ENCODE measurements at regions not wholly inside any gene's neighbourhood (a gene's known extent, or its start where the extent isn't known, plus 50 kb on each side); places are given as distances from the start of the nearest gene placed in this dataset.

GRCh38 chr2:12592296-12592695 lies 124.4 kb upstream of the TRIB2 start:
- H3K36me3 ChIP-seq (replicated peaks in 1 of 2) = no peaks in the 10 kb centered on the region
- H3K4me3 ChIP-seq = no peak overlapping the region
- 86 to 89% (median 88%) methylated on average over 3 of the region's 3 CpGs for WGBS, 4 donors
- DNase-seq = no peak
- TF ChIP-seq POLR2A (IDR thresholded peaks at IDR 0.05) = no peak
- TF ChIP-seq, protein P1, sequence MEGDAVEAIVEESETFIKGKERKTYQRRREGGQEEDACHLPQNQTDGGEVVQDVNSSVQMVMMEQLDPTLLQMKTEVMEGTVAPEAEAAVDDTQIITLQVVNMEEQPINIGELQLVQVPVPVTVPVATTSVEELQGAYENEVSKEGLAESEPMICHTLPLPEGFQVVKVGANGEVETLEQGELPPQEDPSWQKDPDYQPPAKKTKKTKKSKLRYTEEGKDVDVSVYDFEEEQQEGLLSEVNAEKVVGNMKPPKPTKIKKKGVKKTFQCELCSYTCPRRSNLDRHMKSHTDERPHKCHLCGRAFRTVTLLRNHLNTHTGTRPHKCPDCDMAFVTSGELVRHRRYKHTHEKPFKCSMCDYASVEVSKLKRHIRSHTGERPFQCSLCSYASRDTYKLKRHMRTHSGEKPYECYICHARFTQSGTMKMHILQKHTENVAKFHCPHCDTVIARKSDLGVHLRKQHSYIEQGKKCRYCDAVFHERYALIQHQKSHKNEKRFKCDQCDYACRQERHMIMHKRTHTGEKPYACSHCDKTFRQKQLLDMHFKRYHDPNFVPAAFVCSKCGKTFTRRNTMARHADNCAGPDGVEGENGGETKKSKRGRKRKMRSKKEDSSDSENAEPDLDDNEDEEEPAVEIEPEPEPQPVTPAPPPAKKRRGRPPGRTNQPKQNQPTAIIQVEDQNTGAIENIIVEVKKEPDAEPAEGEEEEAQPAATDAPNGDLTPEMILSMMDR (IDR thresholded peaks at IDR 0.05) = no peak
- peaks cover 0 to 10% of the 10 kb centered on the region in 2 donors for H3K4me1 ChIP-seq (replicated peaks in 1 of 2)
- intact Hi-C loops (cut with DNase I) = no loop called here
- H3K9me3 ChIP-seq (replicated peaks in 1 of 3) = no peaks in the 10 kb centered on the region
- no peak overlapping the region for H3K27ac ChIP-seq
- H3K27me3 ChIP-seq = no peaks in the 10 kb centered on the region

- H3K27me3 ChIP-seq = no peaks in the 10 kb centered on the region
- no peak for DNase-seq
- no peak for TF ChIP-seq POLR2A (IDR thresholded peaks at IDR 0.05)
- TF ChIP-seq, protein P1 (IDR thresholded peaks at IDR 0.05) = no peak
- no peak overlapping the region for H3K4me3 ChIP-seq
- H3K4me1 ChIP-seq (replicated peaks in 1 of 2) = no peaks in the 10 kb centered on the region
- 88 to 96% (median 91%) methylated on average over 4 of the region's 4 CpGs for WGBS, 4 donors
- no peaks in the 10 kb centered on the region for H3K9me3 ChIP-seq (replicated peaks in 1 of 3)
- no peaks in the 10 kb centered on the region for H3K36me3 ChIP-seq (replicated peaks in 1 of 2)
- no peak overlapping the region for H3K27ac ChIP-seq
- intact Hi-C loops (cut with DNase I) = no loop called here
Observed at GRCh38 chr2:12594590-12594989, 122.1 kb upstream of the TRIB2 start.

DNA sequence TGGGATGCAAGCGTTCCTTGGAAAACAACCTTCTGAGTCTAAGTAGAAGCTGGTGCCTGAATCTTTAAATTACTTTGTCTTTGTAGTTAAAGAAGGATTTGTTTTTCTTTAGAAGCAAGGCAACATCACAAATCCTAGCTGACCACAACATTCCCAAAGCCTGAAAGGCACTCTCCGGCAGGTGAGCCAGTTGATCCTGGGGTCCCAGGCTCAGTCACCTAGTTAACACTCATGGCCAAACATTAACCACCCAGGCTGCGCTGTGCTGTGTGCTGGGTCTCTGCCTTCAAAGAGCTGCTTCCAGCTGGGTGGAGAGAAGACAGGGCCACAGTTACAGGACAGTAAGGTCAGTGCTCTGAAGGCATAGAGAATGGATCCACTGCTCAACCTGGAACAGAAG lies 120.0 kb upstream of the TRIB2 start:
- TF ChIP-seq, protein P1 (IDR thresholded peaks at IDR 0.05) = no peak
- TF ChIP-seq POLR2A (IDR thresholded peaks at IDR 0.05) = no peak
- no peaks in the 10 kb centered on the region for H3K27me3 ChIP-seq
- WGBS, 4 donors = 98 to 100% (median 99%) methylated on average over 3 of the region's 3 CpGs
- H3K9me3 ChIP-seq (replicated peaks in 1 of 3) = no peaks in the 10 kb centered on the region
- no peak overlapping the region for H3K27ac ChIP-seq
- intact Hi-C loops (cut with DNase I) = no loop called here
- no peak for DNase-seq
- no peaks in the 10 kb centered on the region for H3K36me3 ChIP-seq (replicated peaks in 1 of 2)
- H3K4me1 ChIP-seq (replicated peaks in 1 of 2) = no peaks in the 10 kb centered on the region
- no peak overlapping the region for H3K4me3 ChIP-seq

GRCh38 chr2:12597610-12598009 lies 119.1 kb upstream of the TRIB2 start:
- DNase-seq = no peak
- WGBS, 4 donors = 84 to 93% (median 92%) methylated on average over 2 of the region's 2 CpGs
- no peak for TF ChIP-seq POLR2A (IDR thresholded peaks at IDR 0.05)
- TF ChIP-seq, protein P1 (IDR thresholded peaks at IDR 0.05) = no peak
- Histone ChIP-seq H3K4me3 (no peak overlapping the region), H3K27me3 (no peaks in the 10 kb centered on the region), H3K27ac (no peak overlapping the region), H3K9me3 (replicated peaks in 1 of 3) (no peaks in the 10 kb centered on the region), H3K4me1 (replicated peaks in 1 of 2) (no peaks in the 10 kb centered on the region), H3K36me3 (replicated peaks in 1 of 2) (no peaks in the 10 kb centered on the region)
- intact Hi-C loops (cut with DNase I) = no loop called here
